GM21515 (cell line): ENCODE measurements at regions not wholly inside any gene's neighbourhood (a gene's known extent, or its start where the extent isn't known, plus 50 kb on each side); places are given as distances from the start of the nearest gene placed in this dataset.
"Not testable (repeated sequence)": the region's sequence is repeated elsewhere in the genome, so short reads cannot be mapped to it uniquely, and the experiment has no call there.

ENCODE experiments used
- ATAC-seq: cut with Tn5 transposase; IDR thresholded peaks from one replicate; pipeline ENCODE4 v1.9.1; 2021; ENCODE audit not compliant: unreplicated experiment

DNA sequence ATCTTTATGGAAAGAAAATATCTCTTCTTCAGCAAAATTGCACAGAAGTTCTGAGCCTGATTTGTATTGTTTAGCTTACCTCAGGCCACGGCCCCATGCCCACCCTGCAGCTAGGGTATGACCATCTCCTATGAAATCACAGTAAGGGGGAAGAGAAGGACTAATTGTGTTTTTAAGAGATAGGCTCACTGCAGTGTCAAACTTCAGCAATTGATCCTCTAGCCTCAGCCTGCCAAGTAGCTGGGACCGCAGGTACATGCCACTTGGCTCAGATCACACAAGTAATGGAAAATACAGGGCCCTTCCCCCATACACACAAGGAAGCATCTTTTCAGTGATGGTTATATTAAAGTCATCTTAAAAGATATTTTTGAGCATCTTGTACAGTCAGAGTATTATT is 60.0 kb downstream of the DMAC1 start:
- ATAC-seq = no peak

DNA sequence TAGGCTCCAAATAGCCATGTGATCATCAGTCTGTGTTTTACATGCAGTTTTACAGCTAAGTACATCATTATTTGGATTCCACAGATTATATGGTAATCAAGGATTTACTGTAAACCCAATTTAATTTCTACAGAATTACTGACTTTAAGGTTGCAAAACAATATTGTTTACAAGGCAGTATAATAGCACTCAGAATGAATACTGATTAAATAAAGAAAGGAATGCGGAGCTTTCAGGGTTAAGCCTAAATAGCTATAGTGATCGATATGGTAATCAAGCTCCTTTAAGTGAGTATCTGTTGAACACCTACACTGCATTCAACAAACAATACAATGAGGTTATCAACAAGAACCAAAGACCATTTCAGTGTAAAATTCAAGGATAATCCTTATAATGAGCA is 64.3 kb downstream of the DMAC1 start:
- ATAC-seq = no peak

DNA sequence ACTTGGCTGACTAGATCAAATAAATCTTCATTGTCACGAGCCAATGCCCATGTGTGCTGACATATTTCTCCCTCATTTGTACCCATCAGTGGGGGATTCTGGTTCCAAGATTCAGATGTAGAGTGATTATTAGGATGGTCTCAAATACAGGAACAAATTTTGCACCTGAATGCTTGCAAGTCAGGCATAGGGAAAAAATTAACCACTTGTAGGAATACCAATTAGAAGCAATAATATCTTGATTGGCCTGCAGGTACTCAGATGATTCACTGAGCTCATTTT is 69.5 kb downstream of the DMAC1 start:
- no peak for ATAC-seq

DNA sequence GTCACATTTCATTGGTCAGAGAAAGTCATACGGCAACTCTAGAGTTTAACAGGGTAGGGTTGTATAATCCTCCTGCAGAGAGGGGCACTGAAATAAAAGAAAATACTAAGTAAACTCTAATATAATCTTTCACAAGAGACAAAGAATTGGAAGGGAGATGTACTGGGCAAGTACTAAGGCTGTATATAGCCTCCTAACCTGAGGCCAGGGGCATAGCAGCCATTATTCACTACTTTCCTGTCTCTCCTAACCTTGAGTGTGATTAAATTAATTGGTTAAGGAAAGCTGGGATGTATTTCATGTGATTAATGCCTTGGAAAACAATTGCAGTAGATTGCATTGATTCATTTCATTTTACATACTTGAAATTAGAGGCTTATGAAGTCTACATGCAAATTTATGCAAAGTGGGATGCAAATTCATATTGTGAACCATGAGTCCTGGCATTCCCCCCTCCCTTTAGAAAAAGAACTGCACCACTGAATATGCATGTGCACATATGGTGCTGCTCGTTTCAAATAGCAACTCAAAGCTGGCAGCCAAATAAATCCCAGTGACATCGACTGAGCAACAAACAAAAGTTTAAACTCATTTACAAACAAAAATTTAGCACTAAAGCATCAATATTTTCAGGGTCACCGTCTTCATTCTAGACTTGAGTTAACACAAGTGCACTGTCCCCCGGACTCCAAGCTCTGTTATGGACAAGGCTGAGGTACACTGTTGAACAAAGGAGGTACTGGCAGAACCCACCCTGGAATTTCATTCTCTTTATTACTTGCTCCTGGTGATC is 70.0 kb downstream of the DMAC1 start:
- ATAC-seq = no peak

DNA sequence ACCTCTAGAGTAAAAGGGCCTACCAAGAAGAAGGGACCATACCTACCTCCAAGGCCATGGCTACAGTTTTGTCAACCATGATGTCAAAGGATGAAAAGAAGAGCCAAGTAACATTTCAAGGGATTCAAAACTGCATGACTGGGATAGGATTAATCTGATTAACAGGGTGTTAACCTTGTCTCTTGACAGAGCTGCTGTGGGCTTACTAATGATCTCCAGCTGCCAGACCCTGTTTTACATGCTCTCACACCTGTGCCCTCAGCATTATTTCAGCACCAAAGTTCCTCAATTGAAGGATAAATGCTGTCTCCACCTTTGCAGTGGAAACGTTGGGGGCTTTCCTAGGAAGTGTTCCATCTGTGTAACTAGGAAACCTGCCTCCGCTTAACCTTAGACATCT is 78.3 kb downstream of the DMAC1 start:
- ATAC-seq = no peak

DNA sequence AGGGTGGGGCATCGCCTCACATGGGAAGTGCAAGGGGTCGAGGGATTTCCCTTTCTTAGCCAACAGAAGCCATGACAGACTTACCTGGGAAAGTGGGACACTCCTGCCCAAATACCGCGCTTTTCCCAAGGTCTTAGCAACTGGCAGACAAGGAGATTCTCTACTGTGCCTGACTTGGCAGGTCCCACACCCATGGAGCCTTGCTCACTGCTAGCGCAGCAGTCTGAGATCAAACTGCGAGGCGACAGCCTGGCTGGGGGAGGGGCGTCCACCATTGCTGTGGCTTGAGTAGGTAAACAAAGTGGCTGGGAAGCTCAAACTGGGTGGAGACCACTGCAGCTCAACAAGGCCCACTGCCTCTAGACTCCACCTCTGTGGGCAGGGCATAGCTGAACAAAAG is 86.5 kb downstream of the DMAC1 start:
- not testable (repeated sequence) for ATAC-seq

DNA sequence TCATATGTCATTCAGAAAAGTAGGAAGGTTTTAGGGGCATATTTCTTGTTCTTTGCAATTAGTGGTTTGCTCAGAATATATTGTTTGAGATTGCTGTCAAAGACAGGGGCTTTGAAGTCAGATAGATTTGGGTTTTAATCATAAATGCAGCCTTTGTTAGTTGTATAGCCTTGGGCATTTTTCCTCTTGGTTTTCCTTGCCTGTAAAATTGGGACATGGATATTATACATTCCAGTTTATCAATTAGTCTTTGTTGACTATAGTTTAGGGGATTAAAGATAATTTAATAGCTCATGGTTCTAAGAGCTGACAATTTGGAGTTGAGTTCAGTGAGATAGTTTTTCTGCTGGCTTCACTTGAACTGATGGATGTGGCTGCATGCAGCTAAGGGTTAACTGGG is 88.9 kb downstream of the DMAC1 start:
- no peak for ATAC-seq

DNA sequence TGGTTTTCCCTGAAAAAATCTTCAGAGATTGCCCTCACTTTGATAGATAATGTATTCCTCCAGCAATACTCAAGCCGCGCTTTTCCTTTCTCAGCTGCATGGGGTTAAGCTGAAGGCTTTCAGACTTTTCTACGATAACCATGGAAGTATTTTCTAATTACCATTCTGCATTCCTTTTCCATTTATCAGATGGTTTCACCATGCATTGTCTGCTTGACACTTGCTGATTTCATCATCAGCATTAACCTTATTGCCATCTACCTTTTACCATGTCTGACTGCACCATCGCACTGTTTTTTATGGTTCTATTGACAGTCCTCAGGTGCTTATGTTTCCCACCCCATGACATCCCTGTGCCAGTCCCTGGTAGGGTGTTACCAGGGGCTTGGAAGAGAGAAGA is 91.6 kb downstream of the DMAC1 start:
- no peak for ATAC-seq

DNA sequence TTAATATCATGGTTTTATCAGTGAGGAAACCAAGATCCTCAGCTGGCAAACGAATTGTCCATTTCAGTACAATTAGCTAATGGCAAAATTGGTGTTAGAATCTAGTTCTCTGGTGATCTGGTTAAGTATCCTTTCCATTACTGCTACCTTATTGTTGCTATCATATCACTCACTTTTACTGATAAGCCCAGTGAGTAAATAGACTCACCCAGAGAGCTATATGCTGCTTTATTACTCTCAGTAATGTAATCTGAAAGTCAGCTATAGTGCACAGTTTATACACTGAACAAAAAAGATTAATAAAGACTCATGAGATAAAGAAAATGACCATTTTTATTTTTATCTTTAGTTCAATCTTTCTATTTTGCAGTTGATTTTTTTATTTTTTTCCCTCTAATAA is 95.0 kb downstream of the DMAC1 start:
- no peak for ATAC-seq

DNA sequence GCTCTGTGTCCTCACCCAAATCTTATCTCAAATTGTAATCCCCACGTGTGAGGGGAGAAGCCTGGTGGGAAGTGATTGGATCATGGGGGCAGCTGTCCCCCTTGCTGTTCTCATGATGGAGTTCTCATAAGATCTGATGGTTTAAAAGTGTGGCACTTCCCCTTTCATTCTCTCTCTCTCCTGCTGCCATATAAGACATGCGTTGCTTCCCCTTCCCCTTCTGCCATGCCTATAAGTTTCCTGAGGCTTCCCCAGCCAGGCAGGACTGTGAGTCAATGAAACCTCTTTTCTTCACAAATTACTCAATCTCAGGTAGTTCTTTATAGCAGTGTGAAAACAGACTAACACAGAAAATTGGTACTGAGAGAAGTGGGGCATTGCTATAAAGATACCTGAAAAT is 107.7 kb downstream of the DMAC1 start:
- ATAC-seq = no peak

DNA sequence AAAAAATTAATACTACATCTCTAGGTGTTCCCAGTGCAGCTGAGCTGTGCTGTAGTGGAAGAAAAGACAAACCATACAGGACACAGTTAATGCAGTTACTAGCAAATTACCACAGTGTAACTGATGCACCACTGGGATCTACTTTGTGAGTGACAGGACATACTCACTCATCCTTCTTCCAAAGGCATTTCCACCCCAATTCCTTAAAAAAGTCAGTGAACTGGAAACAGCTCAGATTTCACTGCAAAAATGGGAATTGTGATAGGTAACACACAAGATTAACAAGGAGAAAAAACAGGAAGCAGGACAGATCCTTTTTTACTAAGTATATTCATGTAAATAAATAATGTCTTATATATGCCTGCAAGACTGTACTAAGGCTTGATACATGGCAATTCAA is 109.6 kb downstream of the DMAC1 start:
- ATAC-seq = no peak

DNA sequence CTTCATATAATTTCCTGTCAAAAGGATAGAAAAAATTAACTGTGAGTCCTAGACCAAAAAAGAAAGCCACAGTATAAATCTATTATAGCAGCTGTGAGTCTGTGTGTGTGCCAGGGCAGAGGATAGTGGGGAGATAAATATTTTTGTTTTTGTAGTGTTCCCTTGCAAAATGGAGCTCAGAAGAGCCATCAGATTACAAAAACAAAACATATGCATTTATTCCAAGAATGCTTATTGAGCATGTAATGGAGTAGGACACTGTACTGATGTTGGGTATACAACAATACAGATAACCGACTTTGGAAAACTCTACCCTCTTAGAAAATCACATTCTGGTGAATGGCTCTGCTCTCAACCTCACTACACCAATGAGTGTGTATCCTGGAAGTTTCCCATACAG is 111.0 kb downstream of the DMAC1 start:
- ATAC-seq = no peak

DNA sequence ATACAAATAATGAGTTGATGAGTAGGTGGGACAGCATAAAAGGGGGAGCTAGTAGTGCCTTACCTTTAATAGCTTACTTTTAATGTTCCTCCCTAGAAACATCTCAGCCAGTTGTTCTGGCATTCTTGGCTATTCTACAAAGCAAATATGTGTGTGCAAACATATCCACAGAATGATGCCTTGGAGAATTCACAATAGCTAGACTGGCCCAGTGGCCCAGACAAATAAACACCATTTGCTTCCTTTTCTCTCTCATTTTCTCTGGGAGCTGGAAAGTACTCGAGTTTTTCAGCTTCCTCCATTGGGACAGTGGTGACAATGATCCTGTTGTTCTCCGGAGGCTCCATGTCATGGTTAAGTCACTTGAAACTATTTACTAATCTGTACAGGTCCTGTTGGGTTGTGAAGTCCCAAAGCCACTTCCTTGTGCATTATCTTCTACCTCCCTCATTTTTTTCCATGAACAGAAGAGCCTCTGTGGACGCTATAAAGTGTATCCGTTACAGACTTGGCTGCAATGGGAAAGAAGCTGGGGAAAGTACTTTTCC is 122.9 kb downstream of the DMAC1 start:
- ATAC-seq = no peak

DNA sequence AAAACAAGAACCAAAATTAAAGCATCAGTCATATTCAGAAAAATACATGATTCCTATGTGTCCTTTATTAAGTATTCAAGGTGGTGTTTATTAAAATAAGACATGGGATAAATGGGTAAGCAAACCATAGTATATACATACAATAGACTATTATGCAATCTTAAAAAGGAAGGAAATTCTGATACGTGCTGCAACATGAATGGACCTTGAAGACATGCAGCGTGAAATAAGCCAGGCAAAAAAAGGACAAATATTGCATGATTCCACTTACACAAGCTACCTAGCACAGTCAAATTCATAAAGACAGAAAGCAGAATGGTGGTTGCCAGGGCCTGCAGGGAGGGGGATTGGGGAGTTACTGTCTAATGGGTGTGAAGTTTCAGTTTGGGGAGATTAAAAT is 127.7 kb downstream of the DMAC1 start:
- no peak for ATAC-seq

DNA sequence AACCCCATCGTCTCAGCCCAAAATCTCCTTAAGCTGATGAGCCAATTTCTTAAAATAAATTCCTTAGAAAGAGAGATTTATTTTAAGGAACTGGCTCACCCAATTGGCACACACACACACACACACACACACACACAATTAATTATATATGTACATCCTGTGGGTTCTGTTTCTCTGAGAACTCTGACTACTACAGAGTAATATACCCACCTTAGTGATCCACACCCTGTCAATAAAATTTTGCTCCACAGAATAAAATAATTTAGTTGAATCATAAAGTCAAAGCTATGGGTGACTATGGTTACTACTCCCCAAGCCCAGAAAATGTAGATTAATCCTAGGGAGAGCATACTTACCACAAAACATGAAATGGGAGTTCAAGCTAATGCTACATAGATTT is 131.0 kb downstream of the DMAC1 start:
- ATAC-seq = no peak

DNA sequence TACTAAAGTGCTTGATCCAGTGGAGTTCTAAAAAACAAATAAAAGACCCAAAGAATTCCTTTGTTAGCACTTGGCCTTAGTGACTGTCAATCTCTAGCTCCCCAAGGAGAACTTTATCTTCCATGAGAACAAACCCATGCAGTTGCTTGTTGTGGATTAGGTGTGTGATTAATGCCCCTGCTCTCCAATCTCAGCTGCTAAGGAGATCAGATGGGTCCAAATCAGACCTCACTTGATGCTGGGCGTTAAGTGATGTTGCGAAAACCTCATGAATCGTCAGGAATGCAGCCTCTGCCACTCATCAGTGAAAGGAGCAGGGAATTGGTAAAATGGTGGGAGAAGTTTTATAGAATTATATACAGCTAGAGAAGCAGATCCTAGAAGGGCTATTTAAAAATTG is 133.7 kb downstream of the DMAC1 start:
- no peak for ATAC-seq

DNA sequence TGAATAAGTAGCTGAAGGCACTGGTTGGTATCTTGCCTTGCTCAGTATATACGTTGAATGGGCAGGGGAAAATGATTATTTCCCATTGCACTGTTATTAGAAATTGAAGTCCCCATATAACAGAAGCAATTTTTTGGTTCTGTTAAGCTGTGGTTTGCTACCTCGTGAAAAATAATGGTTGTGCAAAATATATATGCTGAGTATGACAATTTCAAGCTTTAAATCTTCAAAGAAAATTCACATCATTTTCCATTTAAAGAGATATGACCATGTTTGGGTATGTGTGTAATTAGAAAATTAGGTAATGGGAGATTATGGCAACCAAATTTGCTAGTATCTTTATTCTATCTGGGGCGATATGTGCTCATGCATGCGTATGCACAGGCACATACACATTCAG is 139.8 kb downstream of the DMAC1 start:
- no peak for ATAC-seq

DNA sequence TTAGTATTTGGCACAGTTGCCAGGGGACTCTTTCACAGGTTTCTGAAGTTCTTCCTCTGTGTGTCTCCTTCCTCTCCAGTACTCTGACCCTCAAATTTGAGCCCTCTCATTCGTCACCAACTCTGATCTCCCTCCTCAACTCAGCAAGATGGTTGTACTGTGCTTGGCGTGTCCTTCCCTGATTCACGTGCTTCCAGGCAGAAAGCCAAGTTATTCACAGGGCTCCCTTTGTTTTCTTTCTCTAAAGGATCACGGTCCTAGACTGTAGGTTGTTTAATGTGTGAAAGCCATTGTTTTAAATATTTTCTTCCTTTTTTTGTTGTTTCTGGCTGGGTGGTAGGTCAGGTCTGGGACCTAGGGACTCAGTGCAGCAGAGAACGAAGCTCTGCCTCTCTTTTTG is 142.9 kb downstream of the DMAC1 start:
- ATAC-seq = no peak

DNA sequence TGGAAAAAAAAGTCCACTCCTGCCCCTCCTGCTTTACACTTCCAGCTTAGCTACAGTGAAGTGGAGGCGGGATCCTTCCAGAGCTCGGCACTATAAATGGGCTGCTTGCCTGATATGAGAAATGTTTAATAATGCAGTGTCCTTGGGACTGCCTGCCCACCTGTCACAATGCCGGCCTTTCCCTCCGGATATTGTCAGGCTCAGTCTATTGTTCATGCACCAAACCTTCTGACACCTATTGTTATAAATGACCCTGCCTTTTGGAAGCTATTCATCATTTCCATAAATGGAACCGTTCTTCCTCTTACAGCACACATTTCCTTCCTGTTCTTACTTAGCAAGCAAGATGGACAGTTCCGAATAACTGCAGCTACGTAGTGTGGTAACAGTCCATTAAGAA is 146.3 kb downstream of the DMAC1 start:
- no peak for ATAC-seq

DNA sequence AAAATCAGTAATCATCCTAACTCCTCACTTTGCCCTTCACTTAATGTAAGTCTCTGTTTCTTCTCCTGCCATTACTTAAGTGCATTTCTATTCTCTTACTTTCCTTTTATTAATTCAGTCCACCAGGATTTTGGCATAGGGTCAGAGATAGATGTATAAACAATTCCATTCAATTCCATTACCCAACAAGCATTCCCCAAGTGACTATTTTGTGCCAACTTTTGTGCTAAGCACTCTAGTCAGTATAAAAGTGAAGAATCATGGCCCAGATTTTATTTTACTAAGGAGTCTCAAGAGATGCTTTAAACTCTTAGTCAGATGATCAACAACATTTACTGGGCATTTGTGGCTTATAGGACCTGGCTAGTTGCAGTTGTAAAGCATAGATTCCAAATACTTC is 159.3 kb downstream of the DMAC1 start:
- no peak for ATAC-seq

DNA sequence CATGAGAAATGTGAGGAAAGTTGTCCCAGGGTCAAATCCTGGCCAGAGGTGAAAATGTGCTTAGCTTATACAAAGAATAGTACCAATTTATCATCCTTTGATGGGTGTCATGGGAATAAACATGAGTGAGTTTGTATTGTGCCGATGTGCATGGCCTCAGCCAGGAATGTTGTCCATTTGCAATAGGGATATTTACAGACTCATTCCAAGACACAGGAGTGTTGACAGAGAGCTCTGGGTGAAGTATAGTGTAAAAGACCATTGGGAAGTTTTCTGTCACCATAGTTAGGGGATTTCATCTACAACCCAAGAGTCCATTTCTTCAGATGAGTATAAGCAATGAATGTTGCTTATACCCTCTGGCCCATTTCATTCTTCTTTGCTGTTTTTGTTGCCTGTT is 160.1 kb downstream of the DMAC1 start:
- no peak for ATAC-seq

DNA sequence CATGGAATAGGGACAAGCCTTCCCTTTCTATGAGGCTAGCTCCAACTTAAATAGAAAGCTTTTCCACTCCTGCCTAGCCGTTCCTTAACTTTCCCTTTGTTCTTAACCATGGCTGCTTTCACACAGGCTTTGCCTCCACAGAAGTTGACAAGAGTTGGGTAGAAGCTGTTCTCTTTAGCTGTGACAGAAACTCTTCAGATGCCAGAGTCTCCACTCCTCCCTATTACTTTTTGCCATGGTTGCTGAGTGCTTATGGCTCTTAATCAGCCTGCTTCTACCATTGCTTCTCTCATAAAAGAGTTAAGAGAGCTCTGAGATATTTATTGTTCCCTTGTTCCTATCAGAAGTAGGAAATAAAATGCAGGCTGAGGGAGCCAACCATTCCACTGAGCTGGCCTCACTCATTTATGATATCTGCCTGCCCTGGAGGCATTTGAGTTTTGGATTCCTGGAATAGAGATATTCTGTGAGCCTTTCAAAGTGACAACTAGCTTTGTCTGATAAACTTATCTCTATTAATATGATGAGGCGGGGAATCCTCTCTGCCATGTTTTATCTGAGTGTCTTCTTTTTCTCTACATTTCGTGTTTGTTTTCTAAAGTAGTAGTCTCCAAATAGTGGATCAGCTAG is 162.6 kb downstream of the DMAC1 start:
- ATAC-seq = no peak

DNA sequence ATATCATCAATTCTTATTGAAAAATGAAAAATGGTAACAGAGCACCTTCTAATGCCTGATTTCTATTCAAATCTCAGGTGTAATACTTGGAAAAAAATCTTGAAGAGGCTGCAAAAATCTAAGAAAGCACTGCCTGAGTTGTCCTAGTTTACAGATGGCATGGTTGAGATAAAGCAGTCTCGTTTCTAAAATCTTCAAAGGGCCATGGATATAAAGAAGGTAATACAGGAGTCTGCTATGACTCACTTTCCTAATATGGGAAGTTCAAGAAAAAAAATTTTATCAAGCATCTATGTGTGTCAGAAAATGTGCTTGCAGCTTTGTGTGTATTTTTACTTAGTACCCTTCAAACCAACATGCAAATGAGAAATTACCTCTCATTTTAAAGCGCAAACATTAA is 163.3 kb downstream of the DMAC1 start:
- no peak for ATAC-seq
